Heart right ventricle (tissue), 16 donors: ENCODE measurements at regions not wholly inside any gene's neighbourhood (a gene's known extent, or its start where the extent isn't known, plus 50 kb on each side); places are given as distances from the start of the nearest gene placed in this dataset.

Experiments
- ATAC-seq, 8 donors: fragments of 200-7000 bp; cut with Tn5 transposase; one replicate each; pipeline ENCODE4 v1.9.1; 2020; ENCODE audit warnings: mild to moderate bottlenecking in 8 of 8, moderate library complexity in 8 of 8, moderate number of reproducible peaks in 1 of 8
- DNase-seq, 2 donors: peaks; one replicate each; pipeline ENCODE4 v3.0.0-alpha.2; 2020
- H3K27ac ChIP-seq, 10 donors: fragments of 200-600 bp; sonication (generic) in 2 of 10; one replicate each; pipeline versions ENCODE4 v1.5.0 to v1.8.0; 2020 to 2022; ENCODE audit warnings: mild to moderate bottlenecking in 3 of 10
- H3K27me3 ChIP-seq, 7 donors: fragments of 200-600 bp; one replicate each; pipeline ENCODE4 v1.8.0; 2021 to 2022; ENCODE audit warnings: mild to moderate bottlenecking in 2 of 7
- H3K36me3 ChIP-seq, 9 donors: fragments of 200-600 bp; sonication (generic) in 1 of 9; one replicate each; pipeline versions ENCODE4 v1.5.0 to v1.8.0; 2020 to 2022; ENCODE audit warnings: mild to moderate bottlenecking in 2 of 9
- H3K4me1 ChIP-seq, 9 donors: fragments of 200-600 bp; sonication (generic) in 1 of 9; one replicate each; pipeline versions ENCODE4 v1.5.0 to v1.8.0; 2020 to 2022; ENCODE audit warnings: mild to moderate bottlenecking in 4 of 9
- H3K4me3 ChIP-seq, 10 donors: fragments of 200-600 bp; sonication (generic) in 2 of 10; one replicate each; pipeline versions ENCODE4 v1.5.0 to v1.8.0; 2020 to 2022; ENCODE audit warnings: mild to moderate bottlenecking in 7 of 10, moderate library complexity in 2 of 10
- H3K9me3 ChIP-seq, 11 donors: fragments of 200-600 bp in 10 of 11; sonication (generic) in 2 of 11; one replicate each; pipeline versions ENCODE4 v1.5.0 to v1.8.0; 2013 to 2022; ENCODE audit warnings: mild to moderate bottlenecking in 2 of 11, control low read depth in 1 of 11, moderate library complexity in 1 of 11
- CTCF ChIP-seq, 9 donors: fragments of 200-600 bp; sonication (generic) in 2 of 9; IDR thresholded peaks; one replicate each; pipeline versions ENCODE4 v1.5.0 to v1.8.0; 2021 to 2022; ENCODE audit warnings: antibody characterized with exemption in 9 of 9, mild to moderate bottlenecking in 5 of 9, moderate library complexity in 1 of 9
- WGBS, 2 donors: extraction: QIAGEN DNeasy Blood & Tissue Kit; methylation state at CpG; one replicate each; pipeline ENCODE4 v1.1.7; 2013; ENCODE audit warnings: inconsistent platforms in 1 of 2; 5-methylcytosine and 5-hydroxymethylcytosine counted together
- intact Hi-C, 10 donors: fragments of 100-400 bp; cut with DNase I; formaldehyde crosslinking; loops; one replicate each; pipeline versions ENCODE4 v1.11.1 to v1.14.2; 2022
- donor health status: Arrhythmogenic right ventricular cardiomyopathy.
- donor health status: ischemic (EF 13 %, LVEDD 7.1; RV severe dilation, severe dysfunction).
- donor health status: healthy with polysubstance abuse.
- donor health status: DM: no; HTN: yes; CAD: no.
- donor health status: DM: no; HTN: no; CAD: no.
- donor health status: ischemic (EF 25% LVEDD 6.9; RV normal size, moderate dysfunction).
- donor health status: ischemic (EF 25% LVEDD 5.7; RV mildly dilated, moderate dysfunction).
- donor health status: healthy.
- donor health status: DM: yes; HTN: yes; CAD: no.
- donor health status: Ischemic cardiomyopathy.
- donor health status: ischemic (EF 35%, LVEDD 5.7; RV mildly dilated, moderate dysfunction).
- donor health status: nonischemic (EF 11% LVEDD 7.7; RV severe dilation, severe dysfunction).
- donor health status: DM: yes; HTN: yes; CAD: no.
- donor health status: PGD.
- donor health status: ischemic (EF 29% LVEDD 5.4; RV normal size, mild dysfunction).
- donor health status: nonischemic (EF 23%, LVEDD 6.1; RV moderate dilation, normal function).

- intact Hi-C loops: no loop called here
- DNase-seq: no peak
- 84 to 95% methylated on average over 2 of the region's 2 CpGs for WGBS, 2 donors
- Histone ChIP-seq H3K27ac (no peak overlapping the region), H3K4me1 (no peaks in the 10 kb centered on the region), H3K9me3 (no peaks in the 10 kb centered on the region), H3K27me3 (no peaks in the 10 kb centered on the region), H3K4me3 (no peak overlapping the region), H3K36me3 (no peaks in the 10 kb centered on the region)
- no peak for TF ChIP-seq CTCF (IDR thresholded peaks at IDR 0.05)
- no peak for ATAC-seq
Measured at GRCh38 chr4:135941671-135942070, 1590.6 kb downstream of the PCDH18 start.

GRCh38 chr4:135934026-135934425 is 1598.3 kb downstream of the PCDH18 start:
- intact Hi-C loops: no loop called here
- no peak for TF ChIP-seq CTCF (IDR thresholded peaks at IDR 0.05)
- Histone ChIP-seq H3K4me3 (no peak overlapping the region), H3K27me3 (no peaks in the 10 kb centered on the region), H3K36me3 (no peaks in the 10 kb centered on the region), H3K27ac (no peak overlapping the region), H3K9me3 (peaks cover 0 to 20% (median 0%) of the 10 kb centered on the region in 11 donors), H3K4me1 (no peaks in the 10 kb centered on the region)
- DNase-seq: no peak
- no peak for ATAC-seq
- 62 to 70% methylated on average over 1 of the region's 1 CpG for WGBS, 2 donors

- peaks cover 0 to 17% (median 0%) of the 10 kb centered on the region in 11 donors for H3K9me3 ChIP-seq
- TF ChIP-seq CTCF (IDR thresholded peaks at IDR 0.05): no peak
- ATAC-seq: no peak
- H3K4me1 ChIP-seq: no peaks in the 10 kb centered on the region
- intact Hi-C loops: no loop called here
- no peak overlapping the region for H3K27ac ChIP-seq
- H3K27me3 ChIP-seq: no peaks in the 10 kb centered on the region
- no peak for DNase-seq
- H3K36me3 ChIP-seq: no peaks in the 10 kb centered on the region
- no peak overlapping the region for H3K4me3 ChIP-seq
Measured at GRCh38 chr4:135927651-135928050, 1604.6 kb downstream of the PCDH18 start.

GRCh38 chr4:135921081-135921480 is 1611.2 kb downstream of the PCDH18 start:
- Histone ChIP-seq H3K4me3 (no peak overlapping the region), H3K36me3 (no peaks in the 10 kb centered on the region), H3K27me3 (no peaks in the 10 kb centered on the region), H3K9me3 (no peaks in the 10 kb centered on the region), H3K4me1 (no peaks in the 10 kb centered on the region), H3K27ac (no peak overlapping the region)
- ATAC-seq (no peak), DNase-seq (no peak)
- no peak for TF ChIP-seq CTCF (IDR thresholded peaks at IDR 0.05)
- intact Hi-C loops: no loop called here

- no peak for DNase-seq
- no peak for TF ChIP-seq CTCF (IDR thresholded peaks at IDR 0.05)
- Histone ChIP-seq H3K4me1 (no peaks in the 10 kb centered on the region), H3K9me3 (no peaks in the 10 kb centered on the region), H3K4me3 (no peak overlapping the region), H3K27me3 (no peaks in the 10 kb centered on the region), H3K27ac (no peak overlapping the region), H3K36me3 (no peaks in the 10 kb centered on the region)
- no peak for ATAC-seq
- WGBS, 2 donors: 59 to 66% methylated on average over 1 of the region's 1 CpG
- intact Hi-C loops: no loop called here
Measured at GRCh38 chr4:135917011-135917410, 1615.3 kb downstream of the PCDH18 start.
